ENCODE measurements at regions not wholly inside any gene's neighbourhood (a gene's known extent, or its start where the extent isn't known, plus 50 kb on each side); places are given as distances from the start of the nearest gene placed in this dataset.
"Not testable (repeated sequence)": the region's sequence is repeated elsewhere in the genome, so short reads cannot be mapped to it uniquely, and the experiment has no call there.

DNA sequence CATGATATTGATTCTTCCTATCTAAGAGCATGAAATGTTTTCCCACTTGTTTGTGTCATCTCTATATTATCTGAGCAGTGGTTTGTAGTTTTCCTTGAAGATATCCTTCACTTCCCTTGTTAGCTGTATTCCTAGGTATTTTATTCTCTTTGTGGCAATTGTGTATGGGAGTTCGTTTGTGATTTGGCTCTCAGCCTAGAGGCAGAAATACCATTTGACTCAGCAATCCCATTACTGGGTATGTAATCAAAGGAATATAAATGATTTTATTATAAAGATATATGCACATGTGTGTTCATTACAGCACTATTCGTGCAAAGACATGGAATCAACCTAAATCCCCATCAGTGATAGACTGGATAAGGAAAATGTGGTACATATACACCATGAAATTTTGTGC is 172.7 kb upstream of the IL15 start:
- DNase-seq: no peak

DNA sequence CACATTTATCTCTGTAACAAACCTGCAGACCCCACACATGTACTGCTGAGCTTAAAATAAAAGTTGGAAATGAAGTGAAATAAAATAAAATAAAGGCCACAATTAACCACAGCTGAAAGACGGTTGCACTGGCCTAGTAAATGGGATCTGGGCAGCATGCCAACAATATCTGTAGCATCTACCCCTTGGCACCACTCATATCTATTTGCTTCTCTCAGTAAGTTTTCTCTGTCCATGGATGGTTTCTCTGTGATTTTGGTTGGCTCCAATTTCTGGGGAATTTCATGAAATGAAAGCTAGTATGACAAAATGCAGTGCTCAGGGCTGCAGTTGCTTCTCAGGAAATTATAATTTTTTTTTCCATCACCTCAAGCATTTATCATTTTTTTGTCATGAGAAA is 172.0 kb upstream of the IL15 start:
- DNase-seq: peak; percentile 77

- no peak for DNase-seq
These were observed 171.2 kb upstream of the IL15 start for GRCh38 chr4:141465171-141465570.

GRCh38 chr4:141467225-141467624 is 169.2 kb upstream of the IL15 start:
- DNase-seq: no peak

DNA sequence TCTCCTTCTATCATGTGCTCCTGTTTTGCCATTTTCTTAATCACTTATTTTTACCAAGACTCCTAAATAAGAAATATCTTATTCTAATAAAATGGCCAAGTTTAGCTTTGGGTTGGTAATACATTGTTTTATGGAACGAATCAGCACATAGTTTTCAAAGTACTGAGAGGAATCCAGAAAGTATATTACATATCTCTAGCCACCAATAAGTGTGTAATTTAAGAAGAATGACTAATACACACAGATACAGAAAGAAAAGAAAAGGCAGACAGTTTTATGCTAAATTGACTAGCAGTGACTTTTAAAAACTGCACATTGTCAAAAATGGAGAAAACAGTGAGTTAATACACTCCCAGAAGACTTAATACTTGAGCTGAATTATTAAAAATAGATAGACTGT is 167.0 kb upstream of the IL15 start:
- DNase-seq: no peak

GRCh38 chr4:141473026-141473540 is 163.3 kb upstream of the IL15 start:
- no peak for DNase-seq

- DNase-seq: no peak
These were observed 162.4 kb upstream of the IL15 start for GRCh38 chr4:141473952-141474351.

GRCh38 chr4:141480950-141481349 is 155.4 kb upstream of the IL15 start:
- DNase-seq: no peak

DNA sequence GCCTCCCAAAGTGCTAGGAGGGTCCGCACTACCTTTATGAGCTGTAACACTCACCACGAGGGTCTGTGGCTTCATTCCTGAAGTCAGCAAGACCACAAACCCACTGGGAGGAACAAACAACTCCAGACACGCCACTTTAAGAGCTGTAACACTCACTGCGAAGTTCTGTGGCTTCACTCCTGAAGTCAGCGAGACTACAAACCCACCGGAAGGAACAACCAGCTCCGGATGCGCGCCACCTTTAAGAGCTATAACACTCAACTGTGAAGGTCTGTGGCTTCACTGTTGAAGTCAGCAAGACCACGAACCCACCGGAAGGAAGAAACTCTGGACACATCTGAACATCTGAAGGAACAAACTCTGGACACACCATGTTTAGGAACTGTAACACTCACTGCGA is 152.1 kb upstream of the IL15 start:
- not testable (repeated sequence) for DNase-seq

- DNase-seq: no peak
These were observed 149.9 kb upstream of the IL15 start for GRCh38 chr4:141486375-141486997.

- DNase-seq: no peak
These were observed 138.8 kb upstream of the IL15 start for GRCh38 chr4:141497627-141498026.

- DNase-seq: no peak
These were observed 137.0 kb upstream of the IL15 start for GRCh38 chr4:141499261-141499853.

GRCh38 chr4:141501395-141501794 is 135.0 kb upstream of the IL15 start:
- DNase-seq: no peak

DNA sequence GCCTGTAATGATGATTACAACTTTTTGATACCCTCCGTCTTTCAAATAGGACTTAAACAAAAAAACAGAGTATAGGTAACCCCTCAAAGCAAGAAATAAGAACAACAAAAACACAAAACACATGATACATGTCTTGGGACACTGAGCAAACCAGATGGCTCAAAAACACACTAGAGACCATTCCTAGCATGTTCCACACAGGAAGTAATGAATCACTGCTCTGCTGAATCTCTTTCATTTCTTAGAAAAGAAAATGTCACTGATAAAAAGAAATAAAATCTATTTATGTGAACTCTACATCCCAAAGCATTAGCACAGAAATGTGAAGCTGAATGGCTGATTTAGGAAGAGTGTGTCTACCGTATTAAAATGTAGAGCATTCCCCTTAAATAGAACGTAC is 134.5 kb upstream of the IL15 start:
- DNase-seq: no peak

DNA sequence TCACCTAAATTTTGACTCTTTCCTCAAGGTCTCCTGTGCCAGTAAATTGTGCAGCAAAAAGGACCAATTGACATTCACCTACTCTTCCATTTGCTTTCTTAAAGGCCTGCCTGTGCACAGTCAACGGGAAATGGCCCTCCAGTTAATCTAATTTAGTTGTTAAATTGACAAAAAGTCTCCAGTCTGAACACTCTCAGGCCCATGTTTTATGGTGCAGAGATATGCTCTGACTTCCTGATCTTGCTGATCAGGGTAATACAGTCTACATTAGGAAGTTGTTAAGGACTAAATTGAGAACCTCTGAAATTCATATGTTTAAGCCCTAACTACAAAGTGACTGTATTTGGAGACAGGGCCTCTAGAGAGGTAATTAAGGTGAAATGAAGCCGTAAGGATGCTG is 133.6 kb upstream of the IL15 start:
- DNase-seq: no peak

DNA sequence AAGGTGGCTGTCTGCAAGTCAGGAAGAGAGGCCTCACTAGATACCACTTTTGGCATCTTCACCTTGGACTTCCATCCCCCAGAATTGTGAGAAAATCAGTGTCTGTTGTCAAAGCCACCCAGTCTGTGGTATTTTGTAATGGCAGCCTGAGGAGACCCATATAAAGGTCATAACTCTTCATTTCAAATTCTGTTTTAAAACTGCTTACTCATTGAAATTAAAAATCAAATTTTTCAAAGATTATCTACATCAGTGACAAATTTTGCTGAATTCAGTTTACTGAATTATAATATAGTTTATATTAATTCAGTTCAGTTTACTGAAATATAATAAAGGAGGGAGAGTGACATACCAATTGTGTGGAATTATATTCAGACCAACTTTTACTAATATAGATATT is 133.1 kb upstream of the IL15 start:
- DNase-seq: no peak

GRCh38 chr4:141511055-141511454 is 125.3 kb upstream of the IL15 start:
- DNase-seq: no peak

GRCh38 chr4:141513866-141514265 is 122.5 kb upstream of the IL15 start:
- DNase-seq: no peak

DNA sequence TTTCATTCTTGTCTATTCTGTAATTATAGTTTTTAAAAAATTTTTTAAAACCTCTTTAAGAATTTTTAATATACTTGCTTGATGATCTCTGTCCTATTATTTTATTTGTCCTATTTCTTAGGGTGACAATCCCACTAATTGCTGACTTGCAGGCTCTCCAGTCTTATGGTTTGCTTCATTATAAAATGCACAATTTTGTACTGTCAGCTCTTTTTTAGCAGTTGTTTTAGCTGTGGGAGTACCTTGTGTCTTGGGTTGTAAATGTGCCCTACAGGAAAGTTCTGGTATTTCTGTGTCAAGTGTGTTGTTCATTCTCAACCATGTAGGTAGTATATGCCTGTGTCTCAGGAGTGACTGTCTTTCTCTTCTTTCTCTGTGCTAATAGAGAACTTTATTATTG is 118.2 kb upstream of the IL15 start:
- no peak for DNase-seq

- no peak for DNase-seq
These were observed 112.3 kb upstream of the IL15 start for GRCh38 chr4:141524116-141524515.

DNA sequence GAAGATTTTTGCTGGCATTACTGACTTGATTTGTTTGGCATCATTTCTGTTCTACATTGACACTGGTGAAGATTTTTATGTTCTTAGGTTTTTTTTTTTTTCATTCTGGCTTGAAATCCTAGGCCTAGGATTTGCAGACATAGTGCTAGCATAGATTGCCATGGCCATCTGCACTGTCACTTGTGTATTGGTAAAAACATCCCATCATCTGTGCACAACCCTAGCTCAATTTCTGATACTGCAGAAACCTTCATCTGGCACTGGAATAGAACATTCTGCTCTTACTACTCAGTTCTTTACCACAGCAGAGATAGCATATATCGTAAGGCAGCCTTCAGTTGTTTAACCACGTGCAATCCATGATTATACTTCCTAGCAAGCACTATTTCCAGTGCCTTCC is 111.5 kb upstream of the IL15 start:
- no peak for DNase-seq

DNA sequence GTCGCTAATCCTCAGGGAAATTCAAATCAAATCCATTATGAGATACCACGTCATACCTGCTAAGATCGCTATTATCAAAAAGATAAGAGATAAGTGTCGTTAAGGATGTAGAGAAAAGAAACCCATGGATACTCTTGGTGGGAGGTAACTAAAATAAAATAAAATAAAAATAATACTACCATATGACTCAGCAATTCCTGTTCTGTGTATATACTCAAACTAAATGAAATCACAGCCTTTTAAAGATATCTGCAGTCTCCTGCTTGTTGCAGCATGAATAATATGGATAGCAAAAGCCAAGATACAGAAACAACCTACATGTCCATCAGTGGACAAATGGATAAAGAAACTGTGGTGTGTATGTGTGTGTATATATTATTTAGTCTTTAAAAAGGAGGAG is 105.8 kb upstream of the IL15 start:
- DNase-seq: no peak

DNA sequence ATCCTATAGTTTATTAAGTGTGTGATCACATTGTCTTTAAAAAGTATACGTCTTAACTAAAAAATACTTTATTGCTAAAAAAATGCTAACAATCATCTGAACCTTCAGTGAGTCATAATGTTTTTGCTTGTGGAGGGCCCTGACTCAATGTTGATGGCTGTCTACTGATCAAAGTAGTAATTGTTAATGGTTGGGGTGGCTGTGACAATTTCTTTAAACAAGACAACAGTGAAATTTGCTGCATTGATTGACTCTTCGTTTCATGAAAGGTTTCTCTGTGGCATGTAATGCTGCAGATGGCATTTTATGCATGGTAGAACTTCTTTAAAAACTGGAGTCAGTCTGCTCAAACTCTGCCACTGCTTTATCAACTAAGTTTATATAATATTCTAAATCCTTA is 101.4 kb upstream of the IL15 start:
- no peak for DNase-seq

DNA sequence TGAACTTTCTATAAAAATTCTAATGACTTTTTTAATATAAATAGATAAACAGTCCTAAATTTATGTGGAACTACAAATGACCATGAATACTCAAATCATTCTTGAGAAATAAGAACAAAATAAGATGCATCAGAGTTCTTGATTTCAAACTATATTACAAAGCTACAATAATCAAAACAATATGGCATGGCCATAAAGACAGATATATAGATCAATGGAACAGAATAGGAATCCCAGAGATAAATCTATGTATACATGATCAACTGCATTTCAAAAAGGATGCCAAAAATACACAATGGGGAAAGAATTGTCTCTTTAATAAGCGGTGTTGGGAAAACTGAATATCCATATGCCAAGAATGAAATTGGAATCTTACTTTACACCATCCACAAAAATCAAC is 98.4 kb upstream of the IL15 start:
- DNase-seq: no peak

GRCh38 chr4:141540643-141541042 is 95.7 kb upstream of the IL15 start:
- DNase-seq: no peak

Data from NCI-H1092 (cell line).